ENCODE measurements at regions not wholly inside any gene's neighbourhood (a gene's known extent, or its start where the extent isn't known, plus 50 kb on each side); places are given as distances from the start of the nearest gene placed in this dataset.

DNA sequence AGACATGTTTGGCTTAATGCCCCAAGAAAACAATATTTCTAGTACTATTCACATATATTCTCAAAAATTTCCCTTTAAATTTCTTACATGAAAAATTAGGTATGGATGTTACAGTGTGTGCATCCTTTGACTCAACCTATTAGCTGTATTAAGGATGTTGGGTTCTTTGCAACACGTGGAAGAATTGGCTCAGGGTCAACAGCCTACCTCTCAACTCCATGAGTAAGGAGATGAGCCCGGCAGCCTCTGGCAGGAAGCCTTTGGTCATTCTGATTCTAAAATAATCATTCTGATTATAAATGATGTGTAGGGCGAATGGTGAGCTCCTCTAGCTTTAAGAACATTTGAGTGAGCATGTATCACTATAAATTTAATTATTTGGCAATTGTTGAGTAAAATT lies 148.0 kb upstream of the WDFY3 start:
- Histone ChIP-seq H2BK5ac (ENCODE audit: low read depth, low read length, poor library complexity, severe bottlenecking) (no peak overlapping the region), H3K14ac (ENCODE audit: low read length in 2 of 2) (no peak overlapping the region)
- 79% methylated on average over 2 of the region's 3 CpGs for WGBS

DNA sequence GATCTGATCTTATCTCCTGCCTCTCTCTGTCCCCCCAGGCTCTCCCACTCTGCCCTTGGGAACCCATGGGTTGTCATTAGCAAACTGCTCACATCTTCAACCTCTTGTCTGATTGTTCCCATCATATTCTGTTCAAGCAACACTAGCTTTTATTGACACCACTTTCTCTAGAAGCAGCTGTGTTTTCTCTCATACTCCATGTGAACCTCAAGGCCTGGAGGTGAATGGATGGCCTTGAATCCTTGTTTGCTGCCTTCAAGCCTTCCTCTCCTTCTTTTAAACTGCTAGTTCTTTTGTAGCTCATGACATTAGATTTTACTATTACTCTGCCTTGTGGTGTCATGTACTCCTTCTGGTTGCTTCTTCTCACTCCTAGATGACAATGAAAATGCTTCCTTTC lies 149.5 kb upstream of the WDFY3 start:
- Histone ChIP-seq H4K8ac (ENCODE audit: low read length) (no peak overlapping the region), H3K14ac (ENCODE audit: low read length in 2 of 2) (no peak overlapping the region), H3K36me3 (ENCODE audit: control insufficient read depth in 1 of 2, insufficient read depth in 2 of 2, low read depth in 1 of 2, low read length in 2 of 2) (no peaks in the 10 kb centered on the region), H2BK120ac (ENCODE audit: low read depth, low read length) (no peak overlapping the region), H3K4me1 (ENCODE audit: control insufficient read depth, insufficient read depth, low read depth, low read length) (no peaks in the 10 kb centered on the region), H2BK5ac (ENCODE audit: low read depth, low read length, poor library complexity, severe bottlenecking) (no peak overlapping the region), H3K23ac (ENCODE audit: low read length in 2 of 2) (no peak overlapping the region), H2AK5ac (ENCODE audit: low read length, severe bottlenecking) (no peak overlapping the region), H3K27me3 (ENCODE audit: control insufficient read depth in 1 of 2, insufficient read depth in 1 of 2, low read length in 2 of 2) (no peaks in the 10 kb centered on the region), H2AFZ (ENCODE audit: low read depth, low read length) (no peak overlapping the region), H3K4ac (ENCODE audit: low read depth in 1 of 2, low read length in 2 of 2) (no peak overlapping the region), H3K9ac (ENCODE audit: low read length) (no peak overlapping the region), H3K9me3 (ENCODE audit: control insufficient read depth, low read length) (no peaks in the 10 kb centered on the region), H3K4me2 (ENCODE audit: low read length, poor library complexity, severe bottlenecking) (no peak overlapping the region), H3K18ac (ENCODE audit: low read depth in 1 of 2, low read length in 2 of 2) (no peak overlapping the region), H3K4me3 (ENCODE audit: insufficient read depth in 1 of 2, low read depth in 1 of 2, low read length in 2 of 2) (no peak overlapping the region), H4K91ac (ENCODE audit: low read length) (no peak overlapping the region), H3K27ac (ENCODE audit: low read length, poor library complexity, severe bottlenecking) (no peak overlapping the region), H3K79me1 (replicated peaks; ENCODE audit: low read length, poor library complexity, severe bottlenecking) (no peaks in the 10 kb centered on the region), H2BK12ac (ENCODE audit: low read length in 2 of 2) (no peak overlapping the region), H2BK15ac (ENCODE audit: low read depth, poor library complexity, severe bottlenecking) (no peak overlapping the region)
- DNase-seq: no peak

More for the DNA sequence above, 148.0 kb upstream of the WDFY3 start:
- Histone ChIP-seq H3K36me3 (ENCODE audit: control insufficient read depth in 1 of 2, insufficient read depth in 2 of 2, low read depth in 1 of 2, low read length in 2 of 2) (no peaks in the 10 kb centered on the region), H2AFZ (ENCODE audit: low read depth, low read length) (no peak overlapping the region), H2AK5ac (ENCODE audit: low read length, severe bottlenecking) (no peak overlapping the region), H2BK15ac (ENCODE audit: low read depth, poor library complexity, severe bottlenecking) (no peak overlapping the region), H4K91ac (ENCODE audit: low read length) (no peak overlapping the region), H3K9ac (ENCODE audit: low read length) (no peak overlapping the region), H3K23ac (ENCODE audit: low read length in 2 of 2) (no peak overlapping the region), H3K4me2 (ENCODE audit: low read length, poor library complexity, severe bottlenecking) (no peak overlapping the region), H3K79me1 (replicated peaks; ENCODE audit: low read length, poor library complexity, severe bottlenecking) (no peaks in the 10 kb centered on the region), H3K4me1 (ENCODE audit: control insufficient read depth, insufficient read depth, low read depth, low read length) (no peaks in the 10 kb centered on the region), H3K27me3 (ENCODE audit: control insufficient read depth in 1 of 2, insufficient read depth in 1 of 2, low read length in 2 of 2) (no peaks in the 10 kb centered on the region), H2BK120ac (ENCODE audit: low read depth, low read length) (no peak overlapping the region), H2BK12ac (ENCODE audit: low read length in 2 of 2) (no peak overlapping the region), H3K4me3 (ENCODE audit: insufficient read depth in 1 of 2, low read depth in 1 of 2, low read length in 2 of 2) (no peak overlapping the region), H3K4ac (ENCODE audit: low read depth in 1 of 2, low read length in 2 of 2) (no peak overlapping the region), H3K9me3 (ENCODE audit: control insufficient read depth, low read length) (no peaks in the 10 kb centered on the region), H3K27ac (ENCODE audit: low read length, poor library complexity, severe bottlenecking) (no peak overlapping the region), H3K18ac (ENCODE audit: low read depth in 1 of 2, low read length in 2 of 2) (no peak overlapping the region), H4K8ac (ENCODE audit: low read length) (no peak overlapping the region)
- no peak for DNase-seq

DNA sequence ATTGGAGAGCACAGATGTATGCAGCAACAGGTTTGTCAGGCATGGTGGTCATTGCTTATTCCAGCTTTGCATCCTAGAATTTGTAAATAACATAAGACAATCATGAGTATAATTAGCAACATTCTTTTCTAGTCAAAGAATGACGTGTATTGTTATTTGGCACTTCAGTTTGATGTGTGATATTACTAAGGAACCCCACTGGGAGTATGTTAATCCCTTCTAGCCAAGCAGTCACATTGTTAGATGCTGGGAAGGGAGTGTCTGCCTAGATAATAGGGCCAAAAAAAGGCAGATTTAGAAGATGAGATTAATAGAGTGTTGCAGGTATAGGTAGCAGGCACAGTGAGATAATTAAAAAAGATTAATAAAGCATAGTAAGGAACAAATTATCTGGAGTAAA lies 159.2 kb upstream of the WDFY3 start:
- Histone ChIP-seq H2BK5ac (ENCODE audit: low read depth, low read length, poor library complexity, severe bottlenecking) (no peak overlapping the region), H3K4me1 (ENCODE audit: control insufficient read depth, insufficient read depth, low read depth, low read length) (peaks cover 2% of the 10 kb centered on the region), H3K9me3 (ENCODE audit: control insufficient read depth, low read length) (no peaks in the 10 kb centered on the region), H4K8ac (ENCODE audit: low read length) (no peak overlapping the region), H3K36me3 (ENCODE audit: control insufficient read depth in 1 of 2, insufficient read depth in 2 of 2, low read depth in 1 of 2, low read length in 2 of 2) (no peaks in the 10 kb centered on the region), H4K91ac (ENCODE audit: low read length) (no peak overlapping the region), H3K27me3 (ENCODE audit: control insufficient read depth in 1 of 2, insufficient read depth in 1 of 2, low read length in 2 of 2) (no peaks in the 10 kb centered on the region), H2BK12ac (ENCODE audit: low read length in 2 of 2) (no peak overlapping the region), H3K4ac (ENCODE audit: low read depth in 1 of 2, low read length in 2 of 2) (no peak overlapping the region), H3K27ac (ENCODE audit: low read length, poor library complexity, severe bottlenecking) (no peak overlapping the region), H3K4me3 (ENCODE audit: insufficient read depth in 1 of 2, low read depth in 1 of 2, low read length in 2 of 2) (no peak overlapping the region), H3K18ac (ENCODE audit: low read depth in 1 of 2, low read length in 2 of 2) (no peak overlapping the region), H2BK15ac (ENCODE audit: low read depth, poor library complexity, severe bottlenecking) (no peak overlapping the region), H2BK120ac (ENCODE audit: low read depth, low read length) (no peak overlapping the region), H3K79me1 (replicated peaks; ENCODE audit: low read length, poor library complexity, severe bottlenecking) (no peaks in the 10 kb centered on the region), H3K14ac (ENCODE audit: low read length in 2 of 2) (no peak overlapping the region), H3K23ac (ENCODE audit: low read length in 2 of 2) (no peak overlapping the region), H3K9ac (ENCODE audit: low read length) (no peak overlapping the region), H2AK5ac (ENCODE audit: low read length, severe bottlenecking) (no peak overlapping the region), H2AFZ (ENCODE audit: low read depth, low read length) (no peak overlapping the region), H3K4me2 (ENCODE audit: low read length, poor library complexity, severe bottlenecking) (no peak overlapping the region)
- WGBS: 27% methylated on average over 1 of the region's 1 CpG
- no peak for DNase-seq

DNA sequence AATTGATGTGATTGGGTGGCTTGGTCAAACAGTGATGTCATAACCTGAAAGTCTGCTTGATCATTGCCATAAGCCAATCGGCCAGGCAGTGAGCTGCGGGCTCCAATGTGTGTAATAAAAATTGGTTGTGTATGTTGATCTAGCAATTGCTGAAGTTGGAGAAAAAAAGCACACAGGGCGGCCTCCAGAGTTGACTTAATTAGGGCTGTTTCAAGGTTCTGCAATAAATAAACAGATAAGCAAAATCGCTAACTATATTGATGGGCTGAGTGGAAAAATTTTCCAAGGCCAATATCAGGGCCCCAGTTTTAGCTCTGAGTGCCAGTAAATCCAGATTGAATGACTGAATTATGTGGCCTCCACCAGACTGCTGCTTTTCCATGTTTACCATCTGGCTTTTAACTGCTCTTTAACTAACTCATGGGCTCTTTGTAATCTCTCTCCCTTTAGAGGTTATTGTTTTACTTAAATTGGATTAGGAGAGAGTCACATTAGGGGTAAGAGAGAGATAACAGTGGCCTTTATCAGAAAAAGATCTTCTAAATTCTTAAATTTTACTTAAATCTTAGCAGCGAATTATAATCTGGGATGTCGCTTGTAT lies 160.6 kb upstream of the WDFY3 start:
- no peak overlapping the region for H3K18ac ChIP-seq (ENCODE audit: low read depth in 1 of 2, low read length in 2 of 2)
- H3K27me3 ChIP-seq (ENCODE audit: control insufficient read depth in 1 of 2, insufficient read depth in 1 of 2, low read length in 2 of 2): no peaks in the 10 kb centered on the region
- H3K4ac ChIP-seq (ENCODE audit: low read depth in 1 of 2, low read length in 2 of 2): no peak overlapping the region
- no peak overlapping the region for H3K23ac ChIP-seq (ENCODE audit: low read length in 2 of 2)
- no peaks in the 10 kb centered on the region for H3K79me1 ChIP-seq (replicated peaks; ENCODE audit: low read length, poor library complexity, severe bottlenecking)
- H2AFZ ChIP-seq (ENCODE audit: low read depth, low read length): no peak overlapping the region
- H2AK5ac ChIP-seq (ENCODE audit: low read length, severe bottlenecking): no peak overlapping the region
- 90% methylated on average over 5 of the region's 6 CpGs for WGBS
- no peak for DNase-seq
- no peak overlapping the region for H3K4me3 ChIP-seq (ENCODE audit: insufficient read depth in 1 of 2, low read depth in 1 of 2, low read length in 2 of 2)
- no peak overlapping the region for H2BK12ac ChIP-seq (ENCODE audit: low read length in 2 of 2)
- no peaks in the 10 kb centered on the region for H3K36me3 ChIP-seq (ENCODE audit: control insufficient read depth in 1 of 2, insufficient read depth in 2 of 2, low read depth in 1 of 2, low read length in 2 of 2)
- H3K14ac ChIP-seq (ENCODE audit: low read length in 2 of 2): no peak overlapping the region
- no peak overlapping the region for H2BK15ac ChIP-seq (ENCODE audit: low read depth, poor library complexity, severe bottlenecking)
- no peak overlapping the region for H4K91ac ChIP-seq (ENCODE audit: low read length)
- no peak overlapping the region for H3K4me2 ChIP-seq (ENCODE audit: low read length, poor library complexity, severe bottlenecking)
- no peak overlapping the region for H3K27ac ChIP-seq (ENCODE audit: low read length, poor library complexity, severe bottlenecking)
- H4K8ac ChIP-seq (ENCODE audit: low read length): no peak overlapping the region
- H3K9ac ChIP-seq (ENCODE audit: low read length): no peak overlapping the region
- no peaks in the 10 kb centered on the region for H3K9me3 ChIP-seq (ENCODE audit: control insufficient read depth, low read length)
- no peak overlapping the region for H2BK5ac ChIP-seq (ENCODE audit: low read depth, low read length, poor library complexity, severe bottlenecking)
- no peak overlapping the region for H2BK120ac ChIP-seq (ENCODE audit: low read depth, low read length)
- H3K4me1 ChIP-seq (ENCODE audit: control insufficient read depth, insufficient read depth, low read depth, low read length): peaks cover 2% of the 10 kb centered on the region

All from mesenchymal stem cell (in vitro differentiated cells and primary cell).